HEK293 (cell line): ENCODE measurements at regions not wholly inside any gene's neighbourhood (a gene's known extent, or its start where the extent isn't known, plus 50 kb on each side); places are given as distances from the start of the nearest gene placed in this dataset.

Experiments
- CTCF ChIA-PET: fragments of 350-600 bp; formaldehyde crosslinking; extraction: SDS; loops from one replicate; lab custom pipeline; 2021; ENCODE audit warnings: antibody characterized with exemption; lab: Yijun Ruan, JAX
- POLR2A ChIA-PET: fragments of 300-600 bp; formaldehyde crosslinking; extraction: SDS; loops from one replicate; lab custom pipeline; 2020; ENCODE audit warnings: antibody characterized with exemption, inconsistent platforms; lab: Yijun Ruan, JAX
- H3K27ac ChIP-seq: fragments of 200-500 bp; sonication (Bioruptor generic); 2 replicates; pipeline ENCODE4 v1.5.1; 2014; ENCODE audit warnings: low read depth, low read length, control low read depth, inconsistent platforms; ENCODE audit errors: extremely low read depth
- H3K36me3 ChIP-seq, 2 experiments: fragments of 200-500 bp in 1 of 2; sonication (Bioruptor generic) in 1 of 2; 1 replicate in 1 of 2; 2 replicates in 1 of 2; pipeline ENCODE4 v1.5.1; 2014 to 2017; ENCODE audit warnings: inconsistent platforms in 2 of 2, low read length in 2 of 2; ENCODE audit not compliant: control insufficient read depth in 2 of 2, insufficient read depth in 1 of 2
- H3K4me1 ChIP-seq: fragments of 200-500 bp; sonication (Bioruptor generic); 2 replicates; pipeline ENCODE4 v1.5.1; 2014; ENCODE audit warnings: mild to moderate bottlenecking, low read length, inconsistent platforms; ENCODE audit not compliant: control insufficient read depth, insufficient read depth
- H3K4me3 ChIP-seq: 2 replicates; pipeline ENCODE4 v1.5.1; 2011; ENCODE audit warnings: low read depth, mild to moderate bottlenecking, control low read depth, low read length, moderate library complexity
- H3K9me3 ChIP-seq: fragments of 200-500 bp; sonication (Bioruptor generic); 2 replicates; pipeline ENCODE4 v1.5.1; 2014; ENCODE audit warnings: low read depth, low read length, inconsistent platforms; ENCODE audit not compliant: control insufficient read depth, insufficient read depth
- MEIS1 ChIP-seq: sonication (generic); formaldehyde crosslinking; IDR thresholded peaks from 2 replicates; pipeline ENCODE4 v1.8.1; 2022; ENCODE audit warnings: missing genetic modification reagents, mild to moderate bottlenecking, borderline replicate concordance
- SCRT2 ChIP-seq: fragments of 450-650 bp; formaldehyde crosslinking; IDR thresholded peaks from 2 replicates; pipeline ENCODE4 v1.5.1; 2016; ENCODE audit warnings: missing biosample characterization, missing genetic modification characterization
- YY1 ChIP-seq: fragments of 450-650 bp; formaldehyde crosslinking; IDR thresholded peaks from 2 replicates; pipeline ENCODE4 v1.5.1; 2018; ENCODE audit warnings: missing biosample characterization, missing genetic modification characterization
- ZBTB21 ChIP-seq: fragments of 450-650 bp; formaldehyde crosslinking; IDR thresholded peaks from 2 replicates; pipeline ENCODE4 v1.5.1; 2017; ENCODE audit warnings: missing biosample characterization, missing genetic modification characterization
- ZNF311 ChIP-seq: fragments of 450-650 bp; formaldehyde crosslinking; IDR thresholded peaks from 2 replicates; pipeline ENCODE4 v1.5.1; 2017; ENCODE audit warnings: missing biosample characterization, missing genetic modification characterization, borderline replicate concordance
- ZNF560 ChIP-seq: fragments of 450-650 bp; formaldehyde crosslinking; IDR thresholded peaks from 2 replicates; pipeline ENCODE4 v1.5.1; 2017; ENCODE audit warnings: missing biosample characterization, missing genetic modification characterization, borderline replicate concordance
- ZNF571 ChIP-seq: fragments of 450-650 bp; formaldehyde crosslinking; IDR thresholded peaks from 2 replicates; pipeline ENCODE4 v1.5.0; 2017; ENCODE audit warnings: missing biosample characterization, missing genetic modification characterization
- ZNF623 ChIP-seq: fragments of 450-650 bp; formaldehyde crosslinking; IDR thresholded peaks from 2 replicates; pipeline ENCODE4 v1.5.1; 2016; ENCODE audit warnings: missing biosample characterization, missing genetic modification characterization
- ZNF664 ChIP-seq: fragments of 450-650 bp; formaldehyde crosslinking; IDR thresholded peaks from 2 replicates; pipeline ENCODE4 v1.5.1; 2016; ENCODE audit warnings: missing biosample characterization, missing genetic modification characterization
- ZNF785 ChIP-seq: fragments of 450-650 bp; formaldehyde crosslinking; IDR thresholded peaks from 2 replicates; pipeline ENCODE4 v1.5.1; 2016; ENCODE audit warnings: missing biosample characterization, missing genetic modification characterization
- ZNF792 ChIP-seq: fragments of 450-650 bp; formaldehyde crosslinking; IDR thresholded peaks from 2 replicates; pipeline ENCODE4 v1.5.1; 2016; ENCODE audit warnings: missing biosample characterization, missing genetic modification characterization
- TF ChIP-seq, protein P1 (sequence below): fragments of 450-650 bp; formaldehyde crosslinking; IDR thresholded peaks from 2 replicates; pipeline ENCODE4 v1.5.1; 2016; ENCODE audit warnings: missing biosample characterization, missing genetic modification characterization
- TF ChIP-seq, protein P2 (sequence below): fragments of 450-650 bp; formaldehyde crosslinking; IDR thresholded peaks from 2 replicates; pipeline ENCODE4 v1.5.1; 2016; ENCODE audit warnings: missing biosample characterization, missing genetic modification characterization
- TF ChIP-seq, protein P3 (sequence below): fragments of 450-650 bp; formaldehyde crosslinking; IDR thresholded peaks from 2 replicates; pipeline ENCODE4 v1.5.1; 2016; ENCODE audit warnings: missing biosample characterization, missing genetic modification characterization

DNA sequence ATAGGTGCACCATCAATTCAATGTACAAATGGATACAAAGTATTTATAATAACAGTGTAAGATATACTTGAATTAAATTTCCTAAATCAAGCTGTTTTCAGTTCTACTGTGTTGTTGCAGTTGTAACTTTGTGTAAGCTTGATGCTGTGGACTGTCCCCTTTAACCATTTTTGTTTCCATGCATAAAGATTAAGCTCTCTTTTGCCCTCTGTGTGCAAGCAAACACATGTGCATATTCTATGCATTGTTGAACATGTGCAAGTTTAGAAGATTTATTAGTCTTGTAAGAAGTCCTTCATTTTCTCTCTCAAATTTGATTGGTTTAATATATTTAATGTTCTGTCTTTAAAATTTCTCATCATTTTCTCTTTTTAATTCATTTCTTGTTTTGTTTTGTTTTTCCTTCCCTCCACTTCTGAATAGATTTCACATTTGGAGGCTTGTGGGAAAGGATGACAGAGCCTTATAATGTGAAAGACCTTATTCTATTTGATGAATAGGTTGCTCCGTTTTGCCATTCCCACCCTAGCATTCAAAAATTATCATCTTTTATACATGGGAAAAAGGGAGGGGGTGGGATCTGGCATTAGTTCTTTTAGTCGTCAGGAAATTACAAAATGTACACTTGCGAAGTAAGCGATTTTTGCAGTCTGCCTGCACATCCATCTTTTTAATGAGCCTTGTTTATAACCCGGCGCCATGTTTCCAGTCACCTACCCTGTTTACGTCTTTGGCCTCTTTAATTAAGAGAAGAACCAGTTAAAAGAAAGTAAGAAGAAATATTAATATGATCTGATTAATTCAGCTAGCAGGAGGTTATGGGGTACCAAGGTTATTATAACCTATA, 961.5 kb upstream of the NR2F2 start (continued):
- TF ChIP-seq, protein P1, sequence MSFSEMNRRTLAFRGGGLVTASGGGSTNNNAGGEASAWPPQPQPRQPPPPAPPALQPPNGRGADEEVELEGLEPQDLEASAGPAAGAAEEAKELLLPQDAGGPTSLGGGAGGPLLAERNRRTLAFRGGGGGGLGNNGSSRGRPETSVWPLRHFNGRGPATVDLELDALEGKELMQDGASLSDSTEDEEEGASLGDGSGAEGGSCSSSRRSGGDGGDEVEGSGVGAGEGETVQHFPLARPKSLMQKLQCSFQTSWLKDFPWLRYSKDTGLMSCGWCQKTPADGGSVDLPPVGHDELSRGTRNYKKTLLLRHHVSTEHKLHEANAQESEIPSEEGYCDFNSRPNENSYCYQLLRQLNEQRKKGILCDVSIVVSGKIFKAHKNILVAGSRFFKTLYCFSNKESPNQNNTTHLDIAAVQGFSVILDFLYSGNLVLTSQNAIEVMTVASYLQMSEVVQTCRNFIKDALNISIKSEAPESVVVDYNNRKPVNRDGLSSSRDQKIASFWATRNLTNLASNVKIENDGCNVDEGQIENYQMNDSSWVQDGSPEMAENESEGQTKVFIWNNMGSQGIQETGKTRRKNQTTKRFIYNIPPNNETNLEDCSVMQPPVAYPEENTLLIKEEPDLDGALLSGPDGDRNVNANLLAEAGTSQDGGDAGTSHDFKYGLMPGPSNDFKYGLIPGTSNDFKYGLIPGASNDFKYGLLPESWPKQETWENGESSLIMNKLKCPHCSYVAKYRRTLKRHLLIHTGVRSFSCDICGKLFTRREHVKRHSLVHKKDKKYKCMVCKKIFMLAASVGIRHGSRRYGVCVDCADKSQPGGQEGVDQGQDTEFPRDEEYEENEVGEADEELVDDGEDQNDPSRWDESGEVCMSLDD (tag by site-specific recombination) = no peak

DNA sequence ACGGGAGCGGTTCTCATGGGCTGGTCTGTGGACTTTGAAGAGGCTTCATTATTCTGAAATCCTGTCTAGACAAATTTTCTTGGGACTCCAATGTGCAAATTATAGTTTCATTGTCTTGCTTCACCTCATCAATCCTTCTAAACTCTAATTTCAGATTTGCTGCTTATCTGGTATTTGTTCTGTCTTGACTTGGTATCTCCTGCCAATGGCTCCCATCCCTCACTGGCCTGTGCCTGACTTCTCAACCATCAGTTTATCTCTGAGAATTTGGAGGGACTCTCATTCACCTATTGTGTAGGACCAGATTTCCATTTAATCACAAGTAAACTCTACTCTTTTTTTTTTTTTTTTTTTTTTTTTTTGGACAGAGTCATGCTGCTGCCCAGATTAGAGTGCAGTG, 960.2 kb upstream of the NR2F2 start:
- ChIA-PET POLR2A (no interaction called here), CTCF (interaction anchor here (0.7 kb wide), 1 partner anchor 459 kb away, joined by 4 read pairs; no protein-coding TSS in a partner anchor)
- TF ChIP-seq, protein P2, sequence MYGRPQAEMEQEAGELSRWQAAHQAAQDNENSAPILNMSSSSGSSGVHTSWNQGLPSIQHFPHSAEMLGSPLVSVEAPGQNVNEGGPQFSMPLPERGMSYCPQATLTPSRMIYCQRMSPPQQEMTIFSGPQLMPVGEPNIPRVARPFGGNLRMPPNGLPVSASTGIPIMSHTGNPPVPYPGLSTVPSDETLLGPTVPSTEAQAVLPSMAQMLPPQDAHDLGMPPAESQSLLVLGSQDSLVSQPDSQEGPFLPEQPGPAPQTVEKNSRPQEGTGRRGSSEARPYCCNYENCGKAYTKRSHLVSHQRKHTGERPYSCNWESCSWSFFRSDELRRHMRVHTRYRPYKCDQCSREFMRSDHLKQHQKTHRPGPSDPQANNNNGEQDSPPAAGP (tag by site-specific recombination) = no peak
- TF ChIP-seq, protein P3, sequence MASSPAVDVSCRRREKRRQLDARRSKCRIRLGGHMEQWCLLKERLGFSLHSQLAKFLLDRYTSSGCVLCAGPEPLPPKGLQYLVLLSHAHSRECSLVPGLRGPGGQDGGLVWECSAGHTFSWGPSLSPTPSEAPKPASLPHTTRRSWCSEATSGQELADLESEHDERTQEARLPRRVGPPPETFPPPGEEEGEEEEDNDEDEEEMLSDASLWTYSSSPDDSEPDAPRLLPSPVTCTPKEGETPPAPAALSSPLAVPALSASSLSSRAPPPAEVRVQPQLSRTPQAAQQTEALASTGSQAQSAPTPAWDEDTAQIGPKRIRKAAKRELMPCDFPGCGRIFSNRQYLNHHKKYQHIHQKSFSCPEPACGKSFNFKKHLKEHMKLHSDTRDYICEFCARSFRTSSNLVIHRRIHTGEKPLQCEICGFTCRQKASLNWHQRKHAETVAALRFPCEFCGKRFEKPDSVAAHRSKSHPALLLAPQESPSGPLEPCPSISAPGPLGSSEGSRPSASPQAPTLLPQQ (tag by site-specific recombination) = no peak
- no peak for TF ChIP-seq ZNF311 (tag by site-specific recombination)
- TF ChIP-seq SCRT2 (tag by site-specific recombination) = no peak
- no peak for TF ChIP-seq YY1 (tag by site-specific recombination)
- TF ChIP-seq ZNF664 (tag by site-specific recombination) = no peak
- TF ChIP-seq ZNF560 (tag by site-specific recombination) = no peak
- TF ChIP-seq MEIS1 = no peak
- TF ChIP-seq ZNF571 (tag by site-specific recombination) = no peak
- TF ChIP-seq, all 188 proteins: peak for 0
- H3K27ac ChIP-seq = no peak overlapping the region
- H3K4me1 ChIP-seq = no peaks in the 10 kb centered on the region
- H3K4me3 ChIP-seq = no peak overlapping the region
- no peaks in the 10 kb centered on the region for H3K36me3 ChIP-seq
- H3K9me3 ChIP-seq = no peaks in the 10 kb centered on the region

DNA sequence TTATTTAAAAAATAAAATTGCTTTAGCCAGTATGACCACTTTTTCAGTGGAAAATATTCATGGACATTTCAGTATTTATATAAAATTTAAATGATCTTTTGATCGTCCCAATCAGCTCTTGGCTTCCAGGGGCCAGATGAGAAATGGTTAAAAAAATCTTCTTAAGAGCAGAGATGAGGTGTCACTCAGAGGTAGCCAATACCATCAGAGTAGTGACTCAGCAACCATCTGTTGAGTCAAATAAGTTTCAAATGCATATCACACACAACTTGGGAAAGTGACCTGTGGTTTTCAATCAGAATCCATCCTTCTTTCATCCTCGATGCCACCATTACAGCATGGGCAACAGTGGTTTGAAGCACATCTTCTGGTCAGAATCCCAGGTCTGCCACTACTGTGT, 958.8 kb upstream of the NR2F2 start:
- H3K4me3 ChIP-seq = no peak overlapping the region
- POLR2A ChIA-PET = no interaction called here
- H3K9me3 ChIP-seq = no peaks in the 10 kb centered on the region
- TF ChIP-seq SCRT2 (tag by site-specific recombination) (peak; percentile 57), ZNF785 (no peak), ZBTB21 (tag by site-specific recombination) (no peak)
- H3K4me1 ChIP-seq = no peaks in the 10 kb centered on the region
- no peaks in the 10 kb centered on the region for H3K36me3 ChIP-seq
- CTCF ChIA-PET = no interaction called here
- H3K27ac ChIP-seq = no peak overlapping the region

DNA sequence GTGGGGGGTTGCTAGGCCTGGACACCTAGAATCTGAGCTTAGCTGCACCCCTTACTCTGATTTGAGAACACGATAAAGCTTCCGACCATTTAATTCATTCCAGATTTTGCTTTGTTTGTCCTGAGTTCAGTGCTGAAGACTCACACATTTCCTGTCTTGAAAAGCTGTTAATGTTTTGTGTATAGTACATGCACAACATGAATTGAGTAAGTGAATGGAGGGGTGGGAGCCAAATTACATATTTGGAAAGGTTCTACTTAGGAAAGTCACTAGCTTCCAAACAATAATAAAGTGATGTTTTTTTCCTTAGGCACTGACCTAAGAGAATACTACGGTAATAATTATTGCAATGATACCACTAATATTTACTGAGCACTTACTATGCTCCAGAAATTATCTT, 955.2 kb upstream of the NR2F2 start:
- ChIA-PET POLR2A (interaction anchor here (0.6 kb wide), 1 partner anchor 65 kb away, joined by 7 read pairs; no protein-coding TSS in a partner anchor), CTCF (no interaction called here)
- Histone ChIP-seq H3K4me3 (no peak overlapping the region), H3K27ac (no peak overlapping the region), H3K36me3 (no peaks in the 10 kb centered on the region), H3K4me1 (no peaks in the 10 kb centered on the region), H3K9me3 (no peaks in the 10 kb centered on the region)
- TF ChIP-seq ZNF623 (tag by site-specific recombination) (no peak), ZNF792 (no peak)
- TF ChIP-seq, all 188 proteins: peak for 0
